ENCODE measurements at regions not wholly inside any gene's neighbourhood (a gene's known extent, or its start where the extent isn't known, plus 50 kb on each side); places are given as distances from the start of the nearest gene placed in this dataset.

GRCh38 chr5:86879086-86879485, 261.3 kb downstream of the COX7C start:
- DNase-seq (ENCODE audit: low spot score), result no peak

- DNase-seq (ENCODE audit: low spot score), result no peak
These were observed 262.6 kb downstream of the COX7C start for GRCh38 chr5:86880344-86880743.

GRCh38 chr5:86880785-86881492, 263.2 kb downstream of the COX7C start:
- DNase-seq (ENCODE audit: low spot score), result no peak

DNA sequence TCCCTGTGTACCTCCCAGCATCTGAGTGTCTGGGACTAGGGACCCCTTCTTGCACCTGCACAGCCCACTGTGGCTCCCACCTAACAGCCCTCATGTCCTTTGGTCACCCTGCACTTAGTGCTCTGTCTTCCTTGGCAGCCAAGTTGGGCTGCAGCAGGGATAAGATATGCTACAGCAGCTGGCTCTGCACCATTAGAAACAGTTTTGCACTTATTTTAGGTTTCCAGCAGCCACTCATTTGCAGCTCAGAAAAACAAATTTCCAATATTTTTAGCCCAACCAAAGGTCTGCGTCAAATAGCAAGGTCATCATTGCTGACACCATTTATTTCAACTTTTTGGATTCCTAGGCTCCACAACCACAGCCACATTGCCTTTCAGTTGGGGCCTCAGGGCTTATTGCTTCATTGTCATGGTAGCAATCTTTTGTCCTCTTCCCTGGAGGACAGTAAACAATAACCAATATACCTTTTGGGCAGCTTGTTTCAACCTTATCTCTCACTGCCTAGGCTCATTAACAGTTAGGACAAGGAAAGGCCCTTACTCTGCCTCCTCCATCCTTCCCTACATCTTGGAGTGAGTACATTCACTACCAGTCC, 263.9 kb downstream of the COX7C start:
- no peak for DNase-seq (ENCODE audit: low spot score)

DNA sequence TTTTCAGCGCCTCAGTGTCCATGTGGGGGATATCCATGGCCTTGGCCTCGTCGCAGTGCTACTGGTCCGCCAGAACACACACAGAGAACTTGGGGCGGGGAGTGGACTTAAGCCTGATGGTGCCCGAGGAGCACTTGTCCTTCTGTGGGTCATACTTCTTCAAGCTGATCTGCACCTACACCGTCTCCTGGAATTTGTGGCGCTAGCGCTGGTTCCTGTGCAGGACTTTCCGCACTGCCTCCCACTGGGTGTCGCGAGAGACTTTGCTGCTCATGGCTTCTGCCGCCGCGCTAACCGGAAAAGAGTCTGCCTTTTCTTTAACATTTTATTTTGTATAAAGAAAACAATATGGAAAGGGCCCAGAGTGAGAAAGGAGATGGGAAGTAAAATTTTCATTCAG, 266.9 kb downstream of the COX7C start:
- DNase-seq (ENCODE audit: low spot score), result no peak

- no peak for DNase-seq (ENCODE audit: low spot score)
These were observed 267.3 kb downstream of the COX7C start for GRCh38 chr5:86885011-86885410.

DNA sequence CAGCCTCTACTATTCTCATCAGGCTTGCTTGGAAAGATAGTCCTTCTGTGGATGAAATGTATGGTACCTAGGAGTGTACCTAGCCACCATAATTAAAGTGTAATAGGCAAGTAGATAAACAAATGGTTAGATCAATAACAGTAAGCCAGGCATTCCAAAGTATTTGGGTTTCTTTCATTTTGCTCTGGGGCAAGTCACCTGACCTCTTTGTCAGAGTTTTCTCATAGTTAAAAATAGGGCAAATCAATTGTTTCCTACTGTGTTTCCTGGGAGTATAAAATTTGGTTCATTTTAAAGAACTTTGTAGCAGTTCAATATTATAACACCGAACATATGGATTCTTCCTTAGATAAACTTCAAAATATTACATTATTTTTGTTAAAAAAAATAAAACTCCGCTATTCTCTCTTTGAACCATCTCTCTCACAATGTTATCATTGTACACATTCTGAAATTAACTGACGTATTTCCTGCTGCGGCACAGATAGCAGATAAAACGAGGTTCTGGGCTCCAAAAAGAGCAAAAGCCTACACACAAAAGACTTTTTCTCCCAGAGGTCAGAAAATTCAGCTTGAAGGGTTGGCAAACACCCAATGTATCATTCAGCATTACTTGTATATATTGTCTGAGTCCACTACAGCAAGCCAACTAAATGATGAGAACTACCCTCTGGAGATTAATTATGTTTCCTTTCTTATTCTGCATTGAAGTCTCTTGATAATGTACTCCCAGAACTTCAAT, 267.9 kb downstream of the COX7C start:
- DNase-seq (ENCODE audit: low spot score), result no peak

GRCh38 chr5:86890375-86890774, 272.6 kb downstream of the COX7C start:
- no peak for DNase-seq (ENCODE audit: low spot score)

DNA sequence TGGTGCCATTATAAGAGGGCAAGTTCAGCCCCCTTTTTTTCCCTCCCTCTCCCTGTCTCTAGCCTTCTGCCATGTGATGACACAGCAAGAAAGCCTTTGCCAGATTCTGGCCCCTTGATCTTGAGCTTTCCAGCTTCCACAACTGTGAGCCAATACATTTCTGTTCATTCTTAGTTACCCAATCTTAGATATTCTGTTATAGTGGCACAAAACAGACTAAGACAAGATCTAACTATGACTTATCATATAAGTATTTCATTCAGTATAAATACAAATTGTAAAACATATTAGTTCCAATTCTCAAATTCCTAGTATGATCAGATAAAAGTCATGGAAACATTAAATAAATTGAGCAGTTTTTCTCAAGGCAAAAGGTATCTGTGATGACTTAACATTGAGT, 276.3 kb downstream of the COX7C start:
- no peak for DNase-seq (ENCODE audit: low spot score)

DNA sequence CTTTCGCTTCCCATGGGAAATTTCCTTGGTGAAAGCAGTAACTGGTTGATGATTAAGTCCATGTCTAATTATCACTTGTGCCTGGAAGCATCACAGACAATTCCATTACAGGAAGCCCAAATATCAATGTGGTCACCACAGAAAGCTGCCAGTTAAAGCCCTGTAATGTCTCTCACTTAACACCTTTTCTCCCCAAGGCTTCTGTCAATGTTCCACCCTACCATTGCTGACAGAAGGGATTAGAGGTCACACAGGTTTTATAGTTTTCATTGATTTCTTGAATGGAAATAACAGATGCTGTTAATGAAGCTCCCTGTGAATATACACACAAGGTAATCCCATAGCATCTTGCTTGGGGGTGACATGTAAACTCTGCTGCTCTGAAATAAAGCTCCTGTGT, 279.2 kb downstream of the COX7C start:
- DNase-seq (ENCODE audit: low spot score), result no peak

- DNase-seq (ENCODE audit: low spot score), result no peak
These were observed 291.9 kb downstream of the COX7C start for GRCh38 chr5:86909418-86910295.

GRCh38 chr5:86917117-86917579, 299.4 kb downstream of the COX7C start:
- no peak for DNase-seq (ENCODE audit: low spot score)

DNA sequence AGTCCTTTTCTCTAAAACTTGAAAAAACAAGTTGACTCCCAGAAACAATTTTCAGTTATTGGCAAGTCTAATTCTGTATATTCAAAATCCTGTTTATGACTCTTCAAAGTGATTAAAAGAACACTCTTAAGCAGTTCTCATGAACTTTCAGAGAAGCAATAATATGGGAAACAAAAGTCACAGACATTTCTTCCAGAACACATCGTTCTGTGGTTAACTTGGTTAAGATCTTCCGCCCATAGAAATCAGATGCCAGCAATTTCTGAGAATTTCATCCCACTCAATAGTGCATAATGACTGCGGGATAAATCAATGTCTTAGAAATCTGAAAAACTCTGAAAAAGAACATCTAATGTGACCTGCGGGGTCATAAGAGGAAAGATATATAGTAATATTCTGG, 300.5 kb downstream of the COX7C start:
- no peak for DNase-seq (ENCODE audit: low spot score)

GRCh38 chr5:86926033-86926432, 308.3 kb downstream of the COX7C start:
- DNase-seq (ENCODE audit: low spot score), result no peak

DNA sequence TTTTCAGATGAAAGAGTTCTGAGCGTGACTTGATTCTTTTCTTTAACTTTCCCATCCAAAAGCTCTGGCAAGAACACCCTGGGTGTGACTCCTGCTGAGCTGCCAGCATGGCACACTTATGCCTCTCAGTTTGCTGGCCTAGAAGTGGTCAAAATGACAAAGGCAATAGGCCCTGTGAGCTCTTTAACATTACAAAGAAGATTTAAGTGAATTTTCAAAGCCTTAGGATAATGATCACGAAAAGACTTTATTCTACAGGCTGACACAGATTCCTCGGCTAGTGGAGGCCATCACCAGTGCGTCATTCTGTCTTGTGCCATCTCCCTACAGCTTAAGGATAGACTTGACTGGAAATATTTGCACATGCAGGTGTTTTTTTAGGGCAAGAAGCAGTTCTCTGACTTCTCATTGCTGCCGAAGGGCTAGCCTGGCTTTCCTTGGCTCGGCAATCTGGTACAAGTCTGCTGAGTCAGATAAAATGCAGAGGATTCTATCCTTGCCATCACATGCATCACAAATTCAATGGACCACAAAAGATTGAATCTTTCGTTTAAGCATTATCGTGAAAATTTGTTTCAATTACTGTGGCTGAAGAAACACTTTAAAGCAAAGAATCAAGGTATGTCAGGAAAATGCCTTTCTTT, 311.5 kb downstream of the COX7C start:
- DNase-seq (ENCODE audit: low spot score), result no peak

- no peak for DNase-seq (ENCODE audit: low spot score)
These were observed 315.9 kb upstream of the RASA1 start for GRCh38 chr5:86951761-86952160.

DNA sequence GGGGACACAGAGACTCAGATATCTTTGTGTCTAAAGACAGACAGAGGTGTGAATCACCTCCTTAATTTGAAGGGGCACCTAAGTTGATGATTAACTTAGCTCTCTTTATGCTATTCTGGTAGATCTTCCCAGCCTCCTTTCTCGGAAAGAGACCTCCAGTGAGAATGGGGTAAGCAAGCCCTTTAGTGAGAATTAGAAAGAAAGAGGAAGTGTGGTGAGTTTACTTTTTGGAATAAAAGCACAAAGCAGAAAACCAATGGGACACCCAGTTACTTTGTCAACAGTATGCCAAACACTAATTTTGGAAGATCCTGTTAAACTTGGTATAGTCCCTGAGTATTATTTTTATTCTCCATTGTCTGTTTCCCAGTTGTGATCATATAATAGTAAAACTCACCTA, 302.8 kb upstream of the RASA1 start:
- DNase-seq (ENCODE audit: low spot score), result no peak

GRCh38 chr5:86968301-86968753, 299.4 kb upstream of the RASA1 start:
- no peak for DNase-seq (ENCODE audit: low spot score)

DNA sequence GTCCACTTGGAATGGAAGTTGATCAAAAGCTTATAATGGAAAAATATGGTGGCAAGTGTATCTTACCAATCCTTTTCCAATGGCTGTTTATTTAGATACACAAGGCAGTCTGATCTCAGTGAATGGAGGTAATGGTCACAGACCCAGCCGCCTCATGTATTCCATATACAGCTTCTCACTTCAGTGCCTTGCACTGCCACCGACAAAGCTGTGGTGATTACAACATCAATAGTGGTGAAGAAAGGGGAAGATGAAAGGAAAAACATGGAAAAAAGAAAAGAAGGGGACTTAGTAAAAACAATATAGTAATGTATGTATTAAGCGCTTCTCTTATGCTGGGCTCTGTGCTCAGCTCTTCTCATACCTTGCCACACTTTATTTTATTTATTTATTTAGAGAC, 297.3 kb upstream of the RASA1 start:
- no peak for DNase-seq (ENCODE audit: low spot score)

GRCh38 chr5:86971034-86971571, 296.6 kb upstream of the RASA1 start:
- DNase-seq (ENCODE audit: low spot score), result no peak

DNA sequence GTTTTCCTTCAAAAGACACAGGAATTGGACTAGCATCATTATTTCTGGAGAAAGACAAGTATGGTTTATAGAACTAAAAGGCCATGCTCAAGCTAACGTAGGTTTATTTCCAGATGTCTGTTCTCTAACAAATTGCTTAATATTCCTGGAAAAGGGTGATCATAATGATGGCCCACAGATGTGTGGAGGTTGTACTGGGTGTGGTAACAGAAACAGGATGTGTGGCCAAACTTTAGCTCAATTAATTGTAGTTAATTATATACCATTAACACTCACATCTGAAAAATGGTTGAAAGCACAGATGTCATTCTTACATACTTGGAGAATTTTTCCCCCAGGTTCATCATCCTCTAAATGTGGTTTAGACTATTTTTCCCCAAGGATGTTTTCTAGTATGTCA, 292.7 kb upstream of the RASA1 start:
- DNase-seq (ENCODE audit: low spot score), result no peak
